HuH-7.5 (cell line): ENCODE measurements at regions not wholly inside any gene's neighbourhood (a gene's known extent, or its start where the extent isn't known, plus 50 kb on each side); places are given as distances from the start of the nearest gene placed in this dataset.
"Not testable (repeated sequence)": the region's sequence is repeated elsewhere in the genome, so short reads cannot be mapped to it uniquely, and the experiment has no call there.

ENCODE experiments used
- DNase-seq: peaks from one replicate; pipeline ENCODE4 v3.0.0; 2011; ENCODE audit warnings: low spot score

DNA sequence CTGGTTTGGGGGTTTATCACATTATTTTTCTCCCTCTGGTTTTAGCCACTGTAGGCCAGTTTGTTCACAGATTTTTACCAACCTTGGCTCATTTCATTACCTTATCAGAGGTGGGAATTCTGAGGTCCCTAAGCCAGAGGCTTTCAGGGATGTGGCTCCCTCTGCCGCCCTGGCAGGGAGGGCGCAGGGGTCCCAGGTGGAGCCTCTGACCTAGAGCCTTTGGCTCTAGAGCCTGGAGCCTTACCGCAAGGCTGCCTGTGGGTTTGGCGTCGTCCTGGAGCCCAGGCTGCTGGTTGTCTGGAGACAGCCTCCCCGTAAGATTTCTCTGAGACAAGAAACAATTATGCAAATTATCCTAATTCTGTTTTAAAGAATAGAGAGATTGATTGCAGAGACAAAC lies 188.0 kb downstream of the LMLN start:
- not testable (repeated sequence) for DNase-seq

- DNase-seq: not testable (repeated sequence)
These were observed 189.9 kb downstream of the LMLN start for GRCh38 chr3:198149904-198150303.

- not testable (repeated sequence) for DNase-seq
These were observed 191.8 kb downstream of the LMLN start for GRCh38 chr3:198151867-198152266.

GRCh38 chr3:198155771-198156170 lies 195.8 kb downstream of the LMLN start:
- DNase-seq: not testable (repeated sequence)

- not testable (repeated sequence) for DNase-seq
These were observed 197.3 kb downstream of the LMLN start for GRCh38 chr3:198157231-198157868.

- not testable (repeated sequence) for DNase-seq
These were observed 198.0 kb downstream of the LMLN start for GRCh38 chr3:198158007-198158406.

DNA sequence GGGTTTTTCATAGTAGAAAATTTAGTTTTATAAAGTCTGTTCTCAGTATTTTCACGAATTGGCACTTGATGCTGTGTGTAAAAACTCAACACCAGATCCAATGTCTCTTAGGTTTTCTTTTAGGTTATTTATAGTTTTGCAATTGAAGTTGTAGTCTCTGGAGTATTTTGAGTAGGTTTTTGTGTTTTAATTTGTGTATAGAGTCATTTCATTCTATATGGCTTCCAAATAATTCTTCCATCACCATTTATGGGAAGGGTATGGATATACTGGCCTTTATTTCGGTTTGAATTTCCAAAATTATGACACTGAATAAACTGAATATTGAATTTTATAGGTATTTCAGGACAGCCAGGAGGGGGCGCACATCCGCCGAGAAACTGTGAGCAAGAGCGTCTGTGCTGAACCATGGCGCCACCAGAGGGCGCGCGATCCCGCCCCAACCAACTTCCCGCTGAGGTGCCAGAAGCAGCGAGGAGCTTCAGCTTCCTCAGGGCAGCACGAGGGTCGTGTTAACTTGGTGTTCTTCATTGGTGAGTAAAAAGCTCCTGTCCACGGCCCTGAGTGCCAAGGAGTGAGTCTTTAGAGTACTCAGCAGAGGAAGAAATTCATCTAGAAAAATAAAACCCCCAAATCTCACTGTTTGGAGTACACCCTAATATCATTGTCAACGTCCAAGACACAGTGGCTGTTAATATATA lies 207.5 kb downstream of the LMLN start:
- peak; percentile 1 for DNase-seq

DNA sequence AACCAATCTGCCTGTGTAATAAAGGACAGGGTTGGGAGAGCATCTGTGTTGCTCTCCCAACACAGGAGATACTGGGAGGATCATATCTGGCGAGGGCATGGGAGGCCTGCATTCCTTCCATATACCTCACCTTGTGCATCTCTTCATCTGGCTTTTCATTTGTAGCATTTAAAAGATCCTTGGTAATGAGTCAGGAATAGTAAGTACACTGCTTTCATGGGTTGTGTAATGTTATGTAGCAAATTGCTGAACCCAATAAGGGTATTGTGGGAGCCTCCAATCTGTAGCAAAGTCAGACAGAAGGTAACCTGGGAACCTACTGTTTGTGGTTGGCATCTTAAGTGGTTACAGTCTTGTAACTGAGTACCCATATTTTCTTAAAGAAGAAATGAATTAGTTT lies 210.8 kb downstream of the LMLN start:
- DNase-seq: not testable (repeated sequence)

- DNase-seq: not testable (repeated sequence)
These were observed 213.1 kb downstream of the LMLN start for GRCh38 chr3:198173080-198173479.

DNA sequence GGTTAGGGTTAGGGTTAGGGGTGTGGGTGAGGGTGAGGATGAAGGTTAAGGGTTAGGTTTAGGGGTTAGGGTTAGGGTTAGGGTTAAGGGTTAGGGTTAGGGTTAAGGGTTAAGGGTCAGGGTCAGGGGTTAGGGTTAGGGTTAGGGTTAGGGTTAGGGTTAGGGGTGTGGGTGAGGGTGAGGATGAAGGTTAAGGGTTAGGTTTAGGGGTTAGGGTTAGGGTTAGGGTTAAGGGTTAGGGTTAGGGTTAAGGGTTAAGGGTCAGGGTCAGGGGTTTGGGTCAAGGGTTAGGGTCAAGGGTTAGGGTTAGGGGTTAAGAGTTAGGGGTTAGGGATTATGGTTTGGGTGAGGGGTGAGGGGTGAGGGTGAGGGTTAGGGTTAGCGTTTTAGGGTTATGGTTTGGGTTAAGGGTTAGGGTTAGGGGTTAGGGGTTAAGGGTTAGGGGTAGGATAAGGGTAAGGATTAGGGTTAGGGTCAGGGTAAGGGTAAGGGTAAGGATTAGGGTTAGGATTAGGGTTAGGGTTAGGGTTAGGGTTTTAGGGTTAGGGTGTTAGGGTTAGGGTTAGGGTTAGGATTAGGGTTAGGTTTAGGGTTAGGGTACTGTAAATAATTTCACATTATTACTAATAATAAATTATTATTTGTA lies 214.0 kb downstream of the LMLN start:
- DNase-seq: not testable (repeated sequence)
